GM10248 (cell line): ENCODE measurements at regions not wholly inside any gene's neighbourhood (a gene's known extent, or its start where the extent isn't known, plus 50 kb on each side); places are given as distances from the start of the nearest gene placed in this dataset.

ENCODE experiments used
- CTCF ChIA-PET: fragments of 300-600 bp; sonication (Branson Sonifier 250); formaldehyde crosslinking; extraction: SDS; loops from one replicate; lab custom pipeline; 2021; ENCODE audit warnings: antibody characterized with exemption; lab: Yijun Ruan, JAX
- POLR2A ChIA-PET: fragments of 350-650 bp; sonication (Branson Sonifier 250); formaldehyde crosslinking; extraction: SDS; loops from one replicate; lab custom pipeline; 2020; ENCODE audit warnings: antibody characterized with exemption; lab: Yijun Ruan, JAX
- DNase-seq: peaks from one replicate; pipeline ENCODE4 v3.0.0; 2012; ENCODE audit errors: extremely low spot score
- CTCF ChIP-seq: IDR thresholded peaks from 2 replicates; pipeline ENCODE4 v1.5.1; 2012; ENCODE audit warnings: mild to moderate bottlenecking, low read depth; ENCODE audit errors: extremely low read depth, missing control alignments, control extremely low read depth

GRCh38 chr17:72444517-72445054, 323.8 kb downstream of the SOX9 start:
- no peak for TF ChIP-seq CTCF
- ChIA-PET POLR2A (no interaction called here), CTCF (interaction anchor here (1.0 to 1.5 kb wide), 2 partner anchors 10 kb away, joined by 3 read pairs; no protein-coding TSS in a partner anchor)
- DNase-seq, result no peak

- no peak for TF ChIP-seq CTCF
- ChIA-PET POLR2A (no interaction called here), CTCF (interaction anchor here (1.0 to 1.5 kb wide), 3 partner anchors 9 to 11 kb away, joined by 3 read pairs; no protein-coding TSS in a partner anchor)
- no peak for DNase-seq
Observed at GRCh38 chr17:72445055-72445991, 324.5 kb downstream of the SOX9 start.

- ChIA-PET POLR2A (no interaction called here), CTCF (interaction anchor here (1.2 kb wide), 1 partner anchor 9 kb away, joined by 3 read pairs; no protein-coding TSS in a partner anchor)
- no peak for TF ChIP-seq CTCF
- no peak for DNase-seq
Observed at GRCh38 chr17:72446118-72446517, 325.3 kb downstream of the SOX9 start.

GRCh38 chr17:72446525-72447250, 325.9 kb downstream of the SOX9 start:
- POLR2A ChIA-PET, result no interaction called here
- CTCF ChIA-PET, result interaction anchor here (1.1 to 1.2 kb wide), 2 partner anchors 10 to 324 kb away, joined by 3 read pairs; no protein-coding TSS in a partner anchor
- no peak for DNase-seq
- TF ChIP-seq CTCF, result no peak

GRCh38 chr17:72447251-72447640, 326.4 kb downstream of the SOX9 start:
- no peak for TF ChIP-seq CTCF
- ChIA-PET POLR2A (no interaction called here), CTCF (interaction anchor here (1.0 to 1.1 kb wide), 2 partner anchors 110 to 325 kb away, joined by 3 read pairs; no protein-coding TSS in a partner anchor)
- no peak for DNase-seq

GRCh38 chr17:72448019-72448418, 327.2 kb downstream of the SOX9 start:
- no peak for DNase-seq
- POLR2A ChIA-PET, result no interaction called here
- TF ChIP-seq CTCF, result no peak
- CTCF ChIA-PET, result interaction anchor here (1.0 to 1.4 kb wide), 3 partner anchors 20 to 326 kb away, joined by 3 read pairs; no protein-coding TSS in a partner anchor
